ENCODE measurements at regions not wholly inside any gene's neighbourhood (a gene's known extent, or its start where the extent isn't known, plus 50 kb on each side); places are given as distances from the start of the nearest gene placed in this dataset.
"Not testable (repeated sequence)": the region's sequence is repeated elsewhere in the genome, so short reads cannot be mapped to it uniquely, and the experiment has no call there.

DNA sequence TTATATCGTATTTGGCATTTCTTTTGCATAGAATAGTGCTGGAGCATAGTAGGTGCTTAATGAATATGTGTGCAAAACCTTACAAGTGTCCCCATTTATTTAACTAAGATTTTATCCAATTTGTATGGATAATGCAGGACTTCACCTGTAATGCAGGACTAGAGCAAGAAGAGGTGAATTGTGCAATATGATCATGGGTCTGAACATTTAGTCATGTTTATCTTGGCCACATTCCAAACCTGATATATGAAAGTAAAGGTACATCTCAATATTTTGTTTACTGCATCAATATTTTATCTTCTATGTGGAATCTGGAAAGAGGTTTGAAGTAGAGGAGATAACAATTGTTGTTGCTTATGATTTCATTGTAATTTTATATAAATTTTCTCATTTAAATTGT lies 1626.7 kb upstream of the B3GALT2 start:
- no peak for DNase-seq (ENCODE audit: low spot score)

DNA sequence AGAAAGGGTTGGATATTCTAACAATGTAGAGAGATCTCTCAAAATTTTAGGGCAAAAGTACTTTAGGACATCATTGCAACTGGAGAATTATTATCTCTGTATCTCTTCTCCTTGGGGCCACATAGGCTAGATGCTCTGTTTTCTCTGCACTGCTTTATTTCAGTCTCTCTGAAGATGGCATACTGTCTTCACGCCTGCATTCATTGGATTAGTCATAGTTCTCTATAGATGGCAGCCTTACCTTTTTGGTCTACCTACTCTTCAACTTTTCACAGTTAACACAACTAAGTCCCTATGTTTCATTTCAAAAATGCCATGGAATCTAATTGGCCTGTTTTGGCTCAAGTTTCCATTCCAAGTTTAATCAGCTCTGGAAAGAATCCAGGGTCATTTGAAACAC lies 1623.3 kb upstream of the B3GALT2 start:
- DNase-seq (ENCODE audit: low spot score): no peak

DNA sequence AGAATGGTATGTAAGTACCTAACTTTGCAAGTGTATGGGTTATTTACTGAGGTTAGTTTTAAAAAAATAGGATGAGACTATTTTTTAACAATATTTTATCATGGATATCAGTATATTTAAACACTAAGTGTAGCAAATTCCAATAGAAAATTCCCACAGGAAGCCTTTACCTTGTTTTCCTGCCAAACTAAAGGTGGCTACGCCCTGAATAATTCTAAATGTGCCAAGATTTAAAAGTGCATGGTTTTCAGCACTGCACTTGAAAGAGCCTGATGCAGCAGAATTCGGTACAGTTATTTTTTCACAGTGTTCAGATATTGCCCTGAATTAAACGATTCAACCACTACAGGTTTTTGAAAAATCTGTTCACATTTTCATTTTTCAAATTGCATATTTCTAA lies 1622.8 kb upstream of the B3GALT2 start:
- no peak for DNase-seq (ENCODE audit: low spot score)

GRCh38 chr1:194807530-194808220 lies 1621.3 kb upstream of the B3GALT2 start:
- DNase-seq (ENCODE audit: low spot score): no peak

DNA sequence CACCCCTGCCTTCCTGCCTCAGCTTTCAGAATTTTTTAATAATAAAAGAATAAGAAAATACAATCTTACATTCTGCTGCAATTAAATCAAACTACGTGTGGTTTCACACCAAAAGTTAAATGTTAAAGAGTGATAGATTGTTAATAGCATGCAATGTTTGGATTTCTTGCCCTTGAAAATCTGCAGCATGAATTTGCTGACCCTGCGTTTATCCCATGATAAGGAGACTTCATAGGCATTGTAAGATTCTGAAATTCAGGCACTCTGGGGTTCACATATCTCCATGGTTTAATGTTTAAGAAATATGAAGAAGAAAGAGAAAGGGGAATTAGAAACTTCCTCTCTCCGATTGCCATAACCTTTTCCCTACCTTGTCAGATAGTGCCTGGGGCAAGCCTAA lies 1616.2 kb upstream of the B3GALT2 start:
- DNase-seq (ENCODE audit: low spot score): no peak

GRCh38 chr1:194795917-194796593 lies 1609.6 kb upstream of the B3GALT2 start:
- DNase-seq (ENCODE audit: low spot score): no peak

GRCh38 chr1:194787001-194787400 lies 1600.6 kb upstream of the B3GALT2 start:
- DNase-seq (ENCODE audit: low spot score): no peak

- no peak for DNase-seq (ENCODE audit: low spot score)
Observed at GRCh38 chr1:194786027-194786426, 1599.6 kb upstream of the B3GALT2 start.

- DNase-seq (ENCODE audit: low spot score): no peak
Observed at GRCh38 chr1:194776657-194777056, 1590.2 kb upstream of the B3GALT2 start.

- DNase-seq (ENCODE audit: low spot score): no peak
Observed at GRCh38 chr1:194774535-194774934, 1588.1 kb upstream of the B3GALT2 start.

DNA sequence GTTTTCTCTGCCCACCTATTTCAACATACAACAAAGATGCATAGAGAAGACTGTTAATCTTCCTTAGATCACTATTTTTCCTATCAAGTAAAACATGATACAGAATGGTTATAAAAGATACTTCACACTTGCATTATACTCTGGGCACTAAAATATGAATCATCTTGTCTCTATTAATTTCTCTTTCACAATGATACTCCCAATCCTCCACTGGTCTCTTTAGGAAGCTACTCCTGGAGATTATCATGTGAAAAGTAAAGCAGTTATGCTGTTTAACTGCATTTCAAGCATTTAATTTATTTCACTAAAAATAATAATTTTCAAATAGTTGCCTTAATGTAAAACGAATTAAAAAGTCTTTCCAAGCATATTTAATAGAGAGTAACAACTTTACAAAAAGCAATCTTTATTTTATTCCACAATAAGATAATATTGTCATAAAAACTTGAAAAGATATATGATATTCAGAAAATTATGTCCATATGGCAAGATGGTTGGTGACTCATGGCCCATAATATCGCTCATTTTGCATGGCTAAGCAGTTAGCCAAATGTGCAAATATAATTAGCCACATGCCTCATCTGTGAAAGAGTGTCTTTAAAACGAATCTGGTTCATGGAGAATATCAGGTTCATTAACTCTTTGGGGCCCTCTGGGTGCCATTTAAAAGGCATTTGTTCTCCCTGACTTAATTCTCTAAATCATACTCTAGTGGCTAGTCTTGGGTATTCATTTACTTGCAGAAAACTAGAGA lies 1569.0 kb upstream of the B3GALT2 start:
- DNase-seq (ENCODE audit: low spot score): no peak

- DNase-seq (ENCODE audit: low spot score): not testable (repeated sequence)
Observed at GRCh38 chr1:194738843-194739242, 1552.4 kb upstream of the B3GALT2 start.

GRCh38 chr1:194734970-194735369 lies 1548.6 kb upstream of the B3GALT2 start:
- DNase-seq (ENCODE audit: low spot score): no peak

DNA sequence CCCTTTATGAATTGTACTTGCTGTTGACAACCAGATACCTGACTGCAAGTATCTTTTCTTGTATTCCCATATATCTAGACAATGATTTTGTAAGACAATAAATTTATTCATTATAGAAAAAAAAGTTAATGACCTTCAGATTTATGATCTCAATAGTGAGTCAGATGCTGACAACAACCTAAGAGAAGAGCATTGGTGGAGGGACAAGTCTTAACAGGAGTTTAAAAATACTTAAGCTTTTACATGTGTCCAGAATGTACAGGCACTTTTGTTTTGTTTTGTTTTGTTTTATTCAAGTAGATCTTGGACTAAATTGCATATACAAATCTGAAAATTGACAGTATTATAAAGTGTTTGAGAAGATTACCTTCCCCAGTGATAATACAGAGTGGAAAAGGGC lies 1544.6 kb upstream of the B3GALT2 start:
- no peak for DNase-seq (ENCODE audit: low spot score)

- DNase-seq (ENCODE audit: low spot score): no peak
Observed at GRCh38 chr1:194730304-194730703, 1543.9 kb upstream of the B3GALT2 start.

DNA sequence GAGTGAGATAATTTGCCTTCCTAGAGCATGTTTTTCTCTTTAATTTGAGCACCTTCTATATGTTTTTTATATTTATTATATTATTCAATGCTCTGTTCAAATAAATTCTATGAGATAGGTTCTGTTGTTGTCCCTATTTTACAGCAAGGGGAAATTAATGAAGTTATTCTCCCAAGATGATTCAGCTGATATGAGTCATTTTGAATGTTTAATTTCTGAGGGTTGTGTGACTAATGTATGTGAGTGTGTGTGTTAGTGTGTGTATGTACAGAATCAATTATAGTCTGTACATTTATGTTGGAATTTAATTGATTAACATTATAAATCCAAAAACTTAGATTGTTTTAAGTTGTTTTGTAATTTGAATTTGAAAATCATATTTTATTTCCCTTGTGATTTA lies 1536.7 kb upstream of the B3GALT2 start:
- DNase-seq (ENCODE audit: low spot score): no peak

GRCh38 chr1:194717941-194718340 lies 1531.5 kb upstream of the B3GALT2 start:
- DNase-seq (ENCODE audit: low spot score): no peak

DNA sequence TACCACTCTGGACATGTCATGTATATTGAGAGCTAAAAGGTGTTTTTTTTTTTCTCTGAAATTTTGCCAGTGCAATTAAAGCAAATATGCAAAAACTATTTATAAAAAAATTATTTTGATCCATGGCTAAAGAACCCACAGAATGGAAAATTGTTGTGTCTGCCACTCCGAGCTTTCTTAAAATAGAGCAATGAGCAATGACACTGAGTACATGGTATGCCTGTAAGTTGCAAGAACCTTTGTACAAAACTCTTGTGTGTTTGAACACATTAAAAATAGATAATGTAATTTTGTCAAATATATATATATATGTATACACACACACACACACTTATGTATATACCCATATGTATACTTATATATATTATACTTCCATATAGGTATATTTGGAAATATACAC lies 1530.9 kb upstream of the B3GALT2 start:
- no peak for DNase-seq (ENCODE audit: low spot score)

GRCh38 chr1:194710671-194711070 lies 1524.3 kb upstream of the B3GALT2 start:
- DNase-seq (ENCODE audit: low spot score): no peak

- DNase-seq (ENCODE audit: low spot score): no peak
Observed at GRCh38 chr1:194709439-194709838, 1523.0 kb upstream of the B3GALT2 start.

GRCh38 chr1:194707074-194707473 lies 1520.7 kb upstream of the B3GALT2 start:
- DNase-seq (ENCODE audit: low spot score): no peak

DNA sequence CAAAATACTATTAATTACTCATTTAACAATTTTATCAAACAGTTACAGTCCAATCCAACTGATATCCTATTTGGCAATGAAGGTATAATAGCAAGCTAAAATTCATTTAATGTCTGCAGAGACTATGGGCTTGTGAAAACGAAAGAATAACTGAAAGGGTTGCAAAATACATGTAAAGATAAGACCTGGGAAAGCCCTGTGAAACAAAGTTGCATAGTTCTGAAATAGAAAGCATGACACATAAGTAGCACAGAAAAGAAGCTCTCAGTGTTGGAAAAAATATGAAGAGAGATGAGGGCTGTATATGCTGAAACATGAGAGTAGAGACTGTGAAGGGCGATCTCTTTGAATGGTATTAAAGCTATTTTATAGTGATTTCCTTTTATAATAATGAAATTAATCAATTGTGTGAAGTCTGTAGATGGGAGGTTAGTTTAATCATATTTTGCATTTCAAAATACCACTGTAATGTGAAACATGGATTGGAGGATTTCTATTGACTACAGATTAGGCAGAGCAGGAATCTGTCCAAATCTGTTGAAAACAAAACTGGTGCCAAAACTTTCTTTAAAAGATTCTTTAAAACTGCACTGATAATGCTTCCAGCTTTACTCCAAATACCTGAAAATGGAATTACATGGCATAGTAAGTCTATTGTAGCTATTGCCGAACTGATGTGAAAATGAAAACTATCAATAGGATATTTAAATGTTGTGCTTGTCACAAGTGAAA lies 1518.9 kb upstream of the B3GALT2 start:
- DNase-seq (ENCODE audit: low spot score): no peak

GRCh38 chr1:194698908-194699318 lies 1512.5 kb upstream of the B3GALT2 start:
- no peak for DNase-seq (ENCODE audit: low spot score)
